ENCODE measurements at regions not wholly inside any gene's neighbourhood (a gene's known extent, or its start where the extent isn't known, plus 50 kb on each side); places are given as distances from the start of the nearest gene placed in this dataset.

DNA sequence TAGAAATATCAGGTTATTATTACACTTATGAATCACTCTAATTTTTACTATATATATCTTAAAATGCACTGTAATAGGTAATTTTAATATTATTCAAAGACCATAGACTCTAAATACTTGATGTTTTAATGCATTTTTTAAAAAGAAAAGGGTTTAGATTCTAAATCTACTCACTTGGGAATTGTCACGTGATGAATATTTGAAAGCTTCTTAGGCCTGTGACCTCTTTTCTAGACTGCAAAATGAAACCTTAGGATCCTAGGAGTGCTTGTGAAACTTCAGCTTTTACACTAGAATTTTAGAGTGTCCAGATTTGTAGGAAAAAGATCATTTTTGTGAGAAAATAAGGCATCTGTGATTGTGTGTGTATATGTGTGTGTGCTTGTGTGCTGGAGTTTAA is 318.0 kb downstream of the HTR1B start:
- H3K4me3 ChIP-seq (replicated peaks; ENCODE audit: insufficient read depth, low read length): no peak overlapping the region
- no peak for DNase-seq (ENCODE audit: low read depth in 1 of 2, low spot score in 1 of 2)

DNA sequence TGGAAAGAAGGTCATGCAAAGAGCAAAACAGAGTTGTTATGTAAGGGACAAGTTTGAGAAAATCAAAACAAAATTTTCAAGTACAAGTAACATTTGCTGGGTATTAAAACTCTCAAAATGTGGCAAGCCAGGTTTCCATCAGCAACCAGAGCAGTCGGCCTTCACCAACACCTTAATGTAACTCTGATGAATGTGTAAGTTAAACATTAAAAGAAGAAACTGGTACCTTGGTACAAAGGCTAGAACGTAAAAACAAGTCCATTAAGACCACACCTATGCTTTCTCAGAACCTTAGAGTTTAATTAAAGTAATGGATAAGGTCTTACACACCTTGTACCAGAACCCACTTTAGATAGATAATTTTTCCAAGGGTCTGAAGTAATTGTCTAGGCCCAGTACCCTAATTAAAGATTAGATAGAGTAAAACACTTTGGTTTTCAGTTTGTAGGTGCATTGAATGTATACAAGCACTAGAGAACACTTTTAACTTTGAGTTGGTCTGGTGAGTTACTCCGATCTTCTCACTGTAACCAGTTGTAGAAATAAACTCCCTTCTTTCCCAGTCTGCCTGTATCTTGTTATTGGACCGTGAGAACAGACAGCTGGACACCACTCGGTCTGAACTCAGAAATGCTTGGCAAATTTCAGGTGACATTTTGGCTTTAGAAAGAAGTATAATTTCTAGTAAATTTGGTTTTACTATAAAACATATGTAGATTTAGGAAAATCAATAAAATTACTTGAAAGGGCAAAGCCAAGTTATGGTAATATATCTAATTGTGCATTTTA is 319.4 kb downstream of the HTR1B start:
- DNase-seq (ENCODE audit: low read depth in 1 of 2, low spot score in 1 of 2): no peak
- Histone ChIP-seq H3K4me3 (replicated peaks; ENCODE audit: insufficient read depth, low read length) (no peak overlapping the region), H3K27me3 (ENCODE audit: insufficient read depth, poor library complexity, severe bottlenecking) (no peaks in the 10 kb centered on the region), H3K27ac (replicated peaks) (no peak overlapping the region)
- TF ChIP-seq, protein P1, sequence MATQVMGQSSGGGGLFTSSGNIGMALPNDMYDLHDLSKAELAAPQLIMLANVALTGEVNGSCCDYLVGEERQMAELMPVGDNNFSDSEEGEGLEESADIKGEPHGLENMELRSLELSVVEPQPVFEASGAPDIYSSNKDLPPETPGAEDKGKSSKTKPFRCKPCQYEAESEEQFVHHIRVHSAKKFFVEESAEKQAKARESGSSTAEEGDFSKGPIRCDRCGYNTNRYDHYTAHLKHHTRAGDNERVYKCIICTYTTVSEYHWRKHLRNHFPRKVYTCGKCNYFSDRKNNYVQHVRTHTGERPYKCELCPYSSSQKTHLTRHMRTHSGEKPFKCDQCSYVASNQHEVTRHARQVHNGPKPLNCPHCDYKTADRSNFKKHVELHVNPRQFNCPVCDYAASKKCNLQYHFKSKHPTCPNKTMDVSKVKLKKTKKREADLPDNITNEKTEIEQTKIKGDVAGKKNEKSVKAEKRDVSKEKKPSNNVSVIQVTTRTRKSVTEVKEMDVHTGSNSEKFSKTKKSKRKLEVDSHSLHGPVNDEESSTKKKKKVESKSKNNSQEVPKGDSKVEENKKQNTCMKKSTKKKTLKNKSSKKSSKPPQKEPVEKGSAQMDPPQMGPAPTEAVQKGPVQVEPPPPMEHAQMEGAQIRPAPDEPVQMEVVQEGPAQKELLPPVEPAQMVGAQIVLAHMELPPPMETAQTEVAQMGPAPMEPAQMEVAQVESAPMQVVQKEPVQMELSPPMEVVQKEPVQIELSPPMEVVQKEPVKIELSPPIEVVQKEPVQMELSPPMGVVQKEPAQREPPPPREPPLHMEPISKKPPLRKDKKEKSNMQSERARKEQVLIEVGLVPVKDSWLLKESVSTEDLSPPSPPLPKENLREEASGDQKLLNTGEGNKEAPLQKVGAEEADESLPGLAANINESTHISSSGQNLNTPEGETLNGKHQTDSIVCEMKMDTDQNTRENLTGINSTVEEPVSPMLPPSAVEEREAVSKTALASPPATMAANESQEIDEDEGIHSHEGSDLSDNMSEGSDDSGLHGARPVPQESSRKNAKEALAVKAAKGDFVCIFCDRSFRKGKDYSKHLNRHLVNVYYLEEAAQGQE (IDR thresholded peaks at IDR 0.05; ENCODE audit: insufficient replicate concordance, low read depth): no peak
- TF ChIP-seq SPI1 (IDR thresholded peaks at IDR 0.05; ENCODE audit: borderline replicate concordance, low read depth) (no peak), GABPA (IDR thresholded peaks at IDR 0.05; ENCODE audit: low read depth) (no peak), POLR2AphosphoS5 (IDR thresholded peaks at IDR 0.05; ENCODE audit: low read depth) (no peak)
- TF ChIP-seq, protein P2, sequence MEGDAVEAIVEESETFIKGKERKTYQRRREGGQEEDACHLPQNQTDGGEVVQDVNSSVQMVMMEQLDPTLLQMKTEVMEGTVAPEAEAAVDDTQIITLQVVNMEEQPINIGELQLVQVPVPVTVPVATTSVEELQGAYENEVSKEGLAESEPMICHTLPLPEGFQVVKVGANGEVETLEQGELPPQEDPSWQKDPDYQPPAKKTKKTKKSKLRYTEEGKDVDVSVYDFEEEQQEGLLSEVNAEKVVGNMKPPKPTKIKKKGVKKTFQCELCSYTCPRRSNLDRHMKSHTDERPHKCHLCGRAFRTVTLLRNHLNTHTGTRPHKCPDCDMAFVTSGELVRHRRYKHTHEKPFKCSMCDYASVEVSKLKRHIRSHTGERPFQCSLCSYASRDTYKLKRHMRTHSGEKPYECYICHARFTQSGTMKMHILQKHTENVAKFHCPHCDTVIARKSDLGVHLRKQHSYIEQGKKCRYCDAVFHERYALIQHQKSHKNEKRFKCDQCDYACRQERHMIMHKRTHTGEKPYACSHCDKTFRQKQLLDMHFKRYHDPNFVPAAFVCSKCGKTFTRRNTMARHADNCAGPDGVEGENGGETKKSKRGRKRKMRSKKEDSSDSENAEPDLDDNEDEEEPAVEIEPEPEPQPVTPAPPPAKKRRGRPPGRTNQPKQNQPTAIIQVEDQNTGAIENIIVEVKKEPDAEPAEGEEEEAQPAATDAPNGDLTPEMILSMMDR (IDR thresholded peaks at IDR 0.05; ENCODE audit: insufficient read depth, low read length): no peak

More for the DNA sequence above, 318.0 kb downstream of the HTR1B start:
- H3K27ac ChIP-seq (replicated peaks): no peak overlapping the region
- TF ChIP-seq, protein P2 (IDR thresholded peaks at IDR 0.05; ENCODE audit: insufficient read depth, low read length): no peak
- TF ChIP-seq SPI1 (IDR thresholded peaks at IDR 0.05; ENCODE audit: borderline replicate concordance, low read depth): no peak
- TF ChIP-seq, protein P1 (IDR thresholded peaks at IDR 0.05; ENCODE audit: insufficient replicate concordance, low read depth): no peak
- TF ChIP-seq GABPA (IDR thresholded peaks at IDR 0.05; ENCODE audit: low read depth): no peak
- no peak for TF ChIP-seq POLR2AphosphoS5 (IDR thresholded peaks at IDR 0.05; ENCODE audit: low read depth)
- no peaks in the 10 kb centered on the region for H3K27me3 ChIP-seq (ENCODE audit: insufficient read depth, poor library complexity, severe bottlenecking)

DNA sequence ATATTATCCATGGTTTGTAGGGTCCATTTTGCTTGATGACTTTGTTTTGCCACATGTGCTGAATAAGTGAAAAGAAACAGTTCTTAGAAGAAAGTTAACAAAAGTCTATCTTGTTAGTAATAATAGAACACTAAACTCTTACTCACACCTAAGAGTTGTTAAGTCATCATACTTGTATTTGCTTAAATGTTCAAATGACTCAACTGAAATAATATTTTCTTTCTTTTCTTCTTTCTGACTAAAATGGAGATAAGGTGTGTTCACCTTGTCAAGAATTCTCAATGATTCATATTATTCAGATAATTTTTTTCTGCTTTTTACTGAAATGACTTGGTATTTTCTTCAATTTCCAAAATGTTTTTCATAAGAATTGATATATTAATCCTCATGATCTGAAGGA is 327.2 kb downstream of the HTR1B start:
- TF ChIP-seq, protein P2 (IDR thresholded peaks at IDR 0.05; ENCODE audit: insufficient read depth, low read length): no peak
- TF ChIP-seq, protein P1 (IDR thresholded peaks at IDR 0.05; ENCODE audit: insufficient replicate concordance, low read depth): no peak
- TF ChIP-seq SPI1 (IDR thresholded peaks at IDR 0.05; ENCODE audit: borderline replicate concordance, low read depth): no peak
- TF ChIP-seq GABPA (IDR thresholded peaks at IDR 0.05; ENCODE audit: low read depth): no peak
- TF ChIP-seq POLR2AphosphoS5 (IDR thresholded peaks at IDR 0.05; ENCODE audit: low read depth): no peak
- no peak overlapping the region for H3K27ac ChIP-seq (replicated peaks)
- DNase-seq (ENCODE audit: low read depth in 1 of 2, low spot score in 1 of 2): no peak
- no peaks in the 10 kb centered on the region for H3K27me3 ChIP-seq (ENCODE audit: insufficient read depth, poor library complexity, severe bottlenecking)
- no peak overlapping the region for H3K4me3 ChIP-seq (replicated peaks; ENCODE audit: insufficient read depth, low read length)

Data from HL-60 (cell line).